NK-92 treated with Interleukin-12 subunit alpha and Interleukin-12 subunit beta, amount 100 ng/mL, for 24 hours (cell line): ENCODE measurements at regions not wholly inside any gene's neighbourhood (a gene's known extent, or its start where the extent isn't known, plus 50 kb on each side); places are given as distances from the start of the nearest gene placed in this dataset.
"Not testable (repeated sequence)": the region's sequence is repeated elsewhere in the genome, so short reads cannot be mapped to it uniquely, and the experiment has no call there.

Experiments
- DNase-seq: peaks from one replicate; lab custom pipeline; 2025; lab: John Stamatoyannopoulos, UW

- DNase-seq: no peak
Measured at GRCh38 chr6:120493505-120493904, 840.8 kb downstream of the TBC1D32 start.

GRCh38 chr6:120489941-120490340 is 844.3 kb downstream of the TBC1D32 start:
- DNase-seq: no peak

DNA sequence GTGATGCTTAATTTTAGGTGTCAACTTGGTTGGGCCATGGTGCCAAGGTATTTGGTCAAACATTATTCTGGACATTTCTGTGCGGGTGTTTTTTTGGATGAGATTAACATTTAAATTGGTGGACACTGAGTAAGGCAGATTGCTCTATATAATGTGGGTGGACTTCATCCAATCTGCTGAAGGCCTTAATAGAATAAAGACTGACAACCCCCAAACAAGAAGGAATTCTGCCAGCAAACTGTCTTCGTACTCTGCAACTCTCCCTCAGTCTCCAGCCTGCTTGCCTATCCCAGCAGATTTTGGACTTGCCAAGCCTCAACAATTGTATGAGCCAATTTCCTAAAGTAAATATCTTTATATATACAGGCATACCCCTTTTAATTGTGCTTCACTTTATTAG is 850.1 kb downstream of the TBC1D32 start:
- no peak for DNase-seq

- DNase-seq: no peak
Measured at GRCh38 chr6:120478650-120479049, 855.6 kb downstream of the TBC1D32 start.

GRCh38 chr6:120473804-120474203 is 860.5 kb downstream of the TBC1D32 start:
- DNase-seq: no peak

GRCh38 chr6:120468486-120468885 is 865.8 kb downstream of the TBC1D32 start:
- DNase-seq: no peak

DNA sequence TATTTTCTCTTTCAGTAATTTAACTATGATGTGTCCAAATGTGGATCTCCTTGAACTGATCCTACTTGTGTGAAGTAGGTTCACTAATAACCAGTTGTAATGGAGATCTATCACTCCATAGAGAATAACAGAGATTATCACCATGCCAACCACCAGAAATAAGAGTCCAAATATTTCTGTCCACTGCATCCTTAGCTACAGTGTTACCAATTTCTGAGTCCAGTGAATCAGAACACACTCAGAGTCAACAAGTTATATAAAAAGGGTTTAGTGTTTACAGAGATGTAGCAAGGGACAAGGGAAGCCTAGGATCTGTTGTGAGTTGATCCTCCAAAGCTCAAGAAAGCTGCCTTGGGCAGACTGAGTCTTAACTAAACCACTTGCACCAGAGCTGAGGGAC is 882.8 kb downstream of the TBC1D32 start:
- DNase-seq: no peak

DNA sequence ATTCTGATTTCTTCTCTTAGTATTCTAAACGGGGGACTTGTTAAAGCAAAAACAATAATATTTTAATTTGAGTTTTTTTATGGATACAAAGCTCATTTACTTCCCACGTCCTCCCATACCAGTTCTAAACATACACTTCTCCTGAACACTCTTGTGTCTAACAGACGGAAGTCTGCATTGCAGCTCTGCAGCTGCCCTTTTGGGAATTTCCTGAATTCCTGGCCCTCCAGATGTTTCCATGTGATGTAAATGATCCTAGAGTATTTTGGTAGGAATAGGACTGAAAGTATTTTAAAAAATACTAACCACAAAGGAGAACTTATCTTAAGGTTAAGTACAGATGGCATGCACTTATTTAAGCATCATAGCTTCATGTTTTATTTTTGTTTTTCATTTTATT is 886.7 kb downstream of the TBC1D32 start:
- DNase-seq: no peak

DNA sequence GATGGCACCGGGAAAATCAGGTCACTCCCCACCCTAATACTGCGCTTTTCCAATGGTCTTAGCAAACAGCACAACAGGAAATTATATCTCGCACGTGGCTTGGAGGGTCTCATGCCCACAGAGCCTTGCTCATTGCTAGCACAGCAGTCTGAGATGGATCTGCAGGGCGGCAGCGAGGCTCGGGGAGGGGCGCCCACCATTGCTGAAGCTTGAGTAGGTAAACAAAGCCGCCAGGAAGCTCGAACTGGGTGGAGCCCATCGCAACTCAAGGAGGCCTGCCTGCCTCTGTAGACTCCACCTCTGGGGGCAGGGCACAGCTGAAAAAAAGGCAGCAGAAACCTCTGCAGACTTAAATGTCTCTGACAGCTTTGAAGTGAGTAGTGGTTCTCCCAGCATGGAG is 901.4 kb downstream of the TBC1D32 start:
- not testable (repeated sequence) for DNase-seq

GRCh38 chr6:120431841-120432240 is 902.4 kb downstream of the TBC1D32 start:
- no peak for DNase-seq

DNA sequence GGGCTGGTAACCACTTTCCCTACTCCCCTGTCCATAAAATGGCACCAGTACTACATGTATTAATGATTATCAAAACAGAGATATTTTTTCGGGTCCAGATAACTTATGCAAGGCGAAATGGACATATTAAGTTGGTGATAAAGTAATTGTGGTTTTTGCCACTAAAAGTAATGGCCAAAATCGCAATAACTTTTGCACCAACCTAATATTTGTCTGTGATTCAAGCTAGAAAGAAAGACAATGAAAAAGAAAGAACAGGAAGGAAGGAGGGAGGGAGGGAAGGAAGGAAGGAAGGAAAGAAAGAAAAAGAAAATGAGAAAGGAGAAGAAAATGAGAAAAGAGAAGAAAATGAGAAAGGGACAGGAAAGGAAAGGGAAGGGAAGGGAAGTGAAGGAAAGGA is 922.9 kb downstream of the TBC1D32 start:
- DNase-seq: no peak

DNA sequence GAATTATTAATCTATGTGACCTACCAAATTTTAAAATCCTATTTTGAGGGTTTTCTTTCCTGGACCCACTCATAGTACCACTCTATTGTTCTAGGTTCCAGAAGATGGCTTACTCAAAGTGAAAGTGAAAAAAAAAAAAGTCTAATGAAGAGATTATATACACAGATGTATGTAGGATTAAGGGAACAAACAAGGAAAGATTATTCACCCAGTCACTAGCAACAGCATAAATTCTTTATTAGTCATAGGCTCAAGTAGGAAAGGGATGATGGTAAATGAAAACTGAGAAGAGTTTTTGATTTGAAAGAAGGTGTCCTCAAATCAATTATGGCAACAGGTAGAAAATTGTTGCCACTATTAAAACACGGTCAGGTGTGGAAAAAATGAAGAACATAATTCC is 923.7 kb downstream of the TBC1D32 start:
- no peak for DNase-seq

DNA sequence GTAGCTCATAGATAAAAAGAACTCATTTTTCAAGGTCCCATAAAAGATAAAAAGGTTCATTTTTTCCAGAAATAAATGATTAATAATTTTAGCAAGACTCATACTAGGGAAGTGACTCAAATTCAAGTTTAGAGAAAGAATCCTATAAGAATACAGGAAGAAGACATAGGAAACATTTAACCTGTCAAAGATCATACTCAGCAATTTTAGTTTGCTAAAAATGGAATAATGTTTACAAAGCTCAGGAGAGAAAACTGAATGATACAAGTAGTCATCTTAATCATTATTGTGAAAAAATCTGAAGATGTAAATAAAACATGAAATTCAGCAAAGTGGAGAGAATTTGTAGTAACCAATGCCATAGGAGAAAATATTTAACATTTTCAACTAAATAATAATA is 926.6 kb downstream of the TBC1D32 start:
- no peak for DNase-seq

- no peak for DNase-seq
Measured at GRCh38 chr6:120405947-120406346, 928.3 kb downstream of the TBC1D32 start.

- DNase-seq: no peak
Measured at GRCh38 chr6:120395784-120396183, 938.5 kb downstream of the TBC1D32 start.

- DNase-seq: no peak
Measured at GRCh38 chr6:120395330-120395729, 939.0 kb downstream of the TBC1D32 start.

- DNase-seq: no peak
Measured at GRCh38 chr6:120392941-120393340, 941.3 kb downstream of the TBC1D32 start.

DNA sequence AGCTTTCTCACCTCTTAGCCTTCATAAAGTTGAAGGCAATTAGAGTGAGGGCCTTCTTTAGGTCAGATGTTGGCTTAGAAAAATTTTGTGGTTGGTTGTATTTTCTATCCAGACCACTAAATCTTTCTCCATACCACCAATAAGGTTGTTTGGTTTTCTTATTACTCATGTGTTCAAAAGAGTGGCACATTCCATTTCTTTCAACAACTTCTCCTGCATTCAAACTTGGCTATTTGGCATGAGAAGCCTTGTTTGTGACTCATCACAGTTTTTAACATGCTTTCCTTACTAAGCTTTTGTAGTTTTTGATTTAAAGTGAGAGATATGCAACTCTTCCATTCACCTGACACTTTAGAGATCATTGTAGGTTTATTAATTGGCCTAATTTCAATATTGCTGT is 949.6 kb downstream of the TBC1D32 start:
- DNase-seq: no peak

DNA sequence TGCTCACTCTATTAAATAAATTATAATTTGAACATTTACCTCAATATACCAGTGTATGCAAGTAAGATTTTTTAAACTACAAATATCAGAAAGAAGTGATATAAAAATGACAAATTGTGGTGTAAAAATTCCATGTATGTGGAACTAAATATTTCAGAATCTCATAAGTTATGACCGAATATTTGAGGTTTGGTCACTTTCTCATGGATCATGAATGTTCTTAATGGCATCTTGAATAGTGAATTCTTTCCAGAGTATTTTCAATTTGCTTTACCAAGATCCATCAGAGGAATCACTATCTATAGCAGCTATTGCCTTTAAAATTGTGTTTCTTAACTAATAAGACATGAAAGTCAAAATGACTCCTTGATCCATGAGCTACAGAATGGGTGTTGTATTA is 950.6 kb downstream of the TBC1D32 start:
- no peak for DNase-seq

DNA sequence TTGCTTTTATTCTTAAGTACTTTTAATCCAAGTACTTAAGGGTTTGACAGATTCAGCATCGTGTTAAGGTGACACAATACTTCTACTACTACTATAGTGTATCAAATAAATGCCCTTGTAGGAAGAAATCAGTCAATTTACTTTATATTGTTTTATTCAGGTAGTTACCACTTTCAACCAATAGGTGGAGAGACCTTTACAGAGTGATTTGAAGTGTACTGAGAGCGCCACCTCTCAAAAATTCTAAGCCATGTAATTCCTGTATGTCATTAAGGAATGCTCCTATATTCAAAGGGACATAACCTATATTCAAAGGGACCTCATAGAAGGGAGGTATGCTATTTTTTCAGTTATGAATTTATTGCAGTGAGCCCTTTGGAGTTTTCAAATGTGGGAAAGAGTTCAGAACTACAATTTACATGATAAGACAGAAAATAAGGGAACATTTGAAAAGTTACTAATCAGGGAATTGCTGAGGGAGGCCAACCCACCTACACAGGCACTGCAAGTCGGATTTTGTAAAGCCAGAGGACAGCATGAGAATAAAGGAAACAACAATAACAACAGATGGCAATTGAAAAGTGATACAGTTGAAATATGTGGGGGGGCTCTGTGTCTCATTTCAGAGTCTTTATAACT is 955.6 kb downstream of the TBC1D32 start:
- no peak for DNase-seq

- DNase-seq: no peak
Measured at GRCh38 chr6:120373185-120373584, 961.1 kb downstream of the TBC1D32 start.

GRCh38 chr6:120363429-120363828 is 970.9 kb downstream of the TBC1D32 start:
- no peak for DNase-seq

GRCh38 chr6:120358535-120358934 is 975.7 kb downstream of the TBC1D32 start:
- DNase-seq: not testable (repeated sequence)

DNA sequence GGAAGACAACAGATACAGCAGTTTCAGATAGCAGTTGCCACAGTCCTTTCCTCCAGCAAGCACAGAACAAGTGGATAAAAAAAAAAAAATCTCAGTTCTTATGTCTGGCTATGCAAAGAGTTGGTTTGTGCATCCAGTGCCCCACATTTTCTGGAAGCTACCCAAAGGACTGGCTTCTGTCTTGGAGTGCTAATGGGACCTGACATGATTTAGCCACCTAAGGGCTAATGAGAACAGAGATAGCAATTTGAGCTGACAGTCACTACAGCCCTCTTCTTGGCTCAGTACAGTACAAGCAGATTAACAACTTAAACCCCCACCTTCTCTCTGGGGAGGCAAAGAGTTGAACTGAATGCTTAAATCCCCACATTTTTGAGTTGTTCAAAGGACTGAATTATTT is 976.8 kb downstream of the TBC1D32 start:
- no peak for DNase-seq

DNA sequence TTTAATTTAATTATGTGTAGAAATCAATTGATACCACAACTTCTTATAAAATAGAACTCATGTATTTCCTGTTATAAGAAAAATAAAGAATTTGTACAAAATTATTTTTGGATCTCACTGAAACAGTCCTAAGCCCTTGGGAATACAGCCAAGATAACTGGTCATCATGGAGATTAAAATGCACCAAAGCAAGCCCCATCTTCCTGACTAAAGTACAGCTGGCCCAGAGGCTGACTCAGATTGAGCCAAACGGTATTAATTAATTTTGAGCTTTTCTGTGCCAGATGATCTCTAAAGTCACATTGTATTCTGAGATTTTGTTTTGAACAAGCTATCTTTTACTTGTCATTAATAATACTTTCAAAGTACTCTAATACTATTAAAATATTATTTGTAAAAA is 978.5 kb downstream of the TBC1D32 start:
- DNase-seq: no peak
